Aorta (tissue), 5 donors: ENCODE measurements at regions not wholly inside any gene's neighbourhood (a gene's known extent, or its start where the extent isn't known, plus 50 kb on each side); places are given as distances from the start of the nearest gene placed in this dataset.

ENCODE experiments used
- ATAC-seq: fragments of 200-7000 bp; cut with Tn5 transposase; one replicate; pipeline ENCODE4 v1.9.1; 2022; ENCODE audit warnings: moderate library complexity; ENCODE audit not compliant: low FRiP score
- DNase-seq, 2 donors: peaks; one replicate each; pipeline ENCODE4 v3.0.0-alpha.2; 2020
- H3K27ac ChIP-seq, 2 donors: one replicate each; pipeline ENCODE4 v1.5.1; 2013; ENCODE audit warnings: low read length in 2 of 2, mild to moderate bottlenecking in 2 of 2, moderate library complexity in 2 of 2, control low read depth in 1 of 2, inconsistent platforms in 1 of 2, low read depth in 1 of 2
- H3K27me3 ChIP-seq, 2 donors: one replicate each; pipeline ENCODE4 v1.6.1; 2013; ENCODE audit warnings: control low read depth in 1 of 2, low read length in 1 of 2, mild to moderate bottlenecking in 1 of 2, moderate library complexity in 1 of 2; ENCODE audit not compliant: insufficient read depth in 2 of 2, control insufficient read depth in 1 of 2
- H3K36me3 ChIP-seq, 2 donors: one replicate each; pipeline ENCODE4 v1.6.1; 2013; ENCODE audit warnings: control low read depth in 1 of 2, low read length in 1 of 2, mild to moderate bottlenecking in 1 of 2; ENCODE audit not compliant: insufficient read depth in 2 of 2, control insufficient read depth in 1 of 2
- H3K4me1 ChIP-seq, 2 donors: one replicate each; pipeline ENCODE4 v1.6.1; 2013; ENCODE audit warnings: low read length in 2 of 2, control low read depth in 1 of 2, mild to moderate bottlenecking in 1 of 2, moderate library complexity in 1 of 2; ENCODE audit not compliant: insufficient read depth in 2 of 2, control insufficient read depth in 1 of 2
- H3K4me3 ChIP-seq, 2 donors: one replicate each; pipeline ENCODE4 v1.5.1; 2013; ENCODE audit warnings: low read length in 2 of 2, control low read depth in 1 of 2, mild to moderate bottlenecking in 1 of 2
- H3K9me3 ChIP-seq: one replicate; pipeline ENCODE4 v1.6.1; 2013; ENCODE audit warnings: mild to moderate bottlenecking, low read length; ENCODE audit not compliant: control insufficient read depth
- WGBS, 2 donors: extraction: QIAGEN DNeasy Blood & Tissue Kit; methylation state at CpG; one replicate each; pipeline ENCODE4 v1.1.7; 2013; 5-methylcytosine and 5-hydroxymethylcytosine counted together
- intact Hi-C, 2 donors: fragments of 100-400 bp; cut with DNase I; formaldehyde crosslinking; loops; one replicate each; pipeline versions ENCODE4 v1.14.2 to v1.15.0; 2022
- donor health status: healthy with polysubstance abuse.
- donor health status: Bipolar disorder and iron deficiency.
- donor health status: DM: no; HTN: no; CAD: no.
- donor health status: DM: no; HTN: no; CAD: no.
- donor health status: DM: yes; HTN: yes; CAD: no.

DNA sequence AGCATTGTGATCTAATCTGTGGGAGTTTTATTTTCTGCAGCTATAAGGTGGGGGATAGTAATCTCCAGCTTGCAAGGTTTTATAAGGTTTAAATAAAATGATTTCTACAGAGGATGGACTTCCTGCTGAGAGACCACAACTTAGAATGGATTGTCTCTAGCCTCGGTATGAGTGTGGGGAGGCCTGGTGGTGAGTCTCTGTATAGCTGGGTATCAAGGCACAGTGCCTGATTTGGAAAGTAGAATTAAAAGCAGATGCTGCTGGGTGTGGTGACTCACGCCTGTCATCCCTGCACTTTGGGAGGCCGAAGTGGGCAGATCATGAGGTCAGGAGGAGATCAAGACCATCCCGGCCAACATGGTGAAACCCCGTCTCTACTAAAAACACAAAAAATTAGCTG is 162.0 kb upstream of the GATB start:
- no peak overlapping the region for H3K27ac ChIP-seq
- 87% methylated on average over 5 of the region's 5 CpGs for WGBS, 2 donors
- ATAC-seq: no peak
- DNase-seq: no peak
- no peak overlapping the region for H3K4me3 ChIP-seq
- no peaks in the 10 kb centered on the region for H3K4me1 ChIP-seq
- H3K36me3 ChIP-seq: no peaks in the 10 kb centered on the region
- no peaks in the 10 kb centered on the region for H3K9me3 ChIP-seq
- no peaks in the 10 kb centered on the region for H3K27me3 ChIP-seq
- intact Hi-C loops: no loop called here

DNA sequence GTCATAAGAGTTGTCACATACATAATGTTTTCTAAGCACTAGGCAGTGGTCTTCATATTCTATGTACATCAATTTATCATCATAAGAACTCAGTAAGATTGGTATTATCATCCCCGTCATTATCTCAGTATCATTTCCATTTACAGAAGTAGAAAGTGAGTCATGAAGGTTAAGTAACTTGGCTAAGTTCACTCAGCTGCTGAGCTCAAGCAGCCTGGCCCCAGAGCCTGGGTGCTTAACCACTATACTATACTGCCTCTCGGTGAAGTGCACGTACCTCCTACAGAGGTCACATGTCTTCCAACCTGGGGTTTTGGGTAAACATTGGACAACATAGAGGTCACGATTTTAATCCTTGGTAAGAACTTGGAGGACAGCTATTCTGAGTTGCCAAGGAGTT is 161.5 kb upstream of the GATB start:
- no peak for DNase-seq
- H3K9me3 ChIP-seq: no peaks in the 10 kb centered on the region
- intact Hi-C loops: no loop called here
- H3K27me3 ChIP-seq: no peaks in the 10 kb centered on the region
- H3K4me1 ChIP-seq: no peaks in the 10 kb centered on the region
- 69 to 71% methylated on average over 4 of the region's 4 CpGs for WGBS, 2 donors
- no peaks in the 10 kb centered on the region for H3K36me3 ChIP-seq
- H3K4me3 ChIP-seq: no peak overlapping the region
- H3K27ac ChIP-seq: no peak overlapping the region
- ATAC-seq: no peak

DNA sequence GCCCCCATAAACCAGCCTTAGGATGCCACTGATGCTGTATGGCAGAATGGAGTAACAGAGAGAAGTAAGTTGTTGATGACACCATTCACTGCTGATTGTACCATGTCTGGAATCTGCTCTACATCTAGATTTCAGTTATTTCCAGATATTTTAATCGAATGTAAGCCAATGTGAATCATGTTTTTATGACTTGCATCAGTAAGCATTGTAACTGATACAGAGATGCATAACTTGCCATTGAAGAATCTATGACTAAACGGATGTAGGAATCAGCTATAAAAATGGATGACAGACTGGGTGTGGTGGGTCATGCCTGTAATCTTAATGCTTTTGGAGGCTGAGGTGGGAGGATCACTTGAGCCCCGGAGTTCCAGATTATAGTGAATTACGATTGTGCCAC is 161.0 kb upstream of the GATB start:
- no peak for DNase-seq
- Histone ChIP-seq H3K27ac (no peak overlapping the region), H3K4me1 (no peaks in the 10 kb centered on the region), H3K27me3 (no peaks in the 10 kb centered on the region), H3K9me3 (no peaks in the 10 kb centered on the region), H3K36me3 (no peaks in the 10 kb centered on the region), H3K4me3 (no peak overlapping the region)
- WGBS, 2 donors: 76 to 78% methylated on average over 4 of the region's 4 CpGs
- no peak for ATAC-seq
- intact Hi-C loops: no loop called here

DNA sequence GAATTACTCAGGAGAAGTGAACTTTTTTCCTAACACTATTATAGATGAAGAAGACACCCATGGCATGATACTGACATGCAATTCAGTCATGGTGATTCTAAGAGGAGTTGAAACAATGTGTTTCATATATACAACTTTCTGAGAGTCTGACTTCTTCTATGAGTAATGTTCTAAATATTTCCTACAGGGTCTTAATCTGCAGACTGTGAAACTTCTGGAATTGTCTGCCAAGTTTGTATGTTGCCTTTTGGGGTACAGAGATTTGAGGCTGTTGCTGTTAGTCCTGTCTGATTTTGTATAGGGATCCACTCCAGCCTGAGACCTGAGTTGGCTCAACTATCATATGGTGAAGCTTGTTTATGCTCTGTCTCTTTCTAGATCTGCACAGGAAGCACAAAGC is 160.6 kb upstream of the GATB start:
- no peaks in the 10 kb centered on the region for H3K36me3 ChIP-seq
- ATAC-seq: no peak
- intact Hi-C loops: no loop called here

DNA sequence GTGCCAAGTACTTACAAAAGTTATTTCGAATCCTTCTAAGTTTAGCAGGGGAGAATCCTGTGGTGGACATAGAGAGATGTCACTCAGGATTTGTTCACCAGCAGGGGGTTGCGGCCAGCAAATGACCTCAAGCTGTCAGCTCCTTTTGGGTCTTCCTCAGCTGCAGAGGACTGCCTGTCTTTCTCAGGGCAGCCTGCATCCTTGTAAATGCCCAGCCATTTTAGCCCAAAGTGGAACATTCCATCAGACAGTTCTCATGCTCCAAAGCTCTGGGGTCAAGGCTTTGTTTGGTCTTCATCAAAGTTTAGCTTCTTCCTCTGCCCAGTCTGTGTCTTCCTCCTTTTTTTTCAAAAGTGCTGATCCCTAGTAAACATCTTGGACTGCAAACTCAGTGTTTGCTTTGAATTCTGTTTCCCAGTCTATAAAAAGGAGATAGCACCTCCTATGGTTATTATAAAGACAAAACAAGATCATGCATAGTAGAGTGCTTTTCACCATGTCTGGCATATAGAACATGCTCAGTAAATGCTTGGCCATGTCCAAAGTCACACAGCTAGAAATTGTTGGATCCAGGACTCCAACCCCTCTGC is 156.4 kb upstream of the GATB start:
- intact Hi-C loops: no loop called here
- H3K4me3 ChIP-seq: no peak overlapping the region
- H3K4me1 ChIP-seq: no peaks in the 10 kb centered on the region
- no peaks in the 10 kb centered on the region for H3K27me3 ChIP-seq
- no peak overlapping the region for H3K27ac ChIP-seq
- no peaks in the 10 kb centered on the region for H3K9me3 ChIP-seq
- DNase-seq: no peak
- WGBS, 2 donors: 61 to 62% methylated on average over 2 of the region's 2 CpGs
- H3K36me3 ChIP-seq: no peaks in the 10 kb centered on the region
- no peak for ATAC-seq

More for the DNA sequence above, 160.6 kb upstream of the GATB start:
- Histone ChIP-seq H3K9me3 (no peaks in the 10 kb centered on the region), H3K4me3 (no peak overlapping the region), H3K27me3 (no peaks in the 10 kb centered on the region), H3K27ac (no peak overlapping the region), H3K4me1 (no peaks in the 10 kb centered on the region)
- no peak for DNase-seq

DNA sequence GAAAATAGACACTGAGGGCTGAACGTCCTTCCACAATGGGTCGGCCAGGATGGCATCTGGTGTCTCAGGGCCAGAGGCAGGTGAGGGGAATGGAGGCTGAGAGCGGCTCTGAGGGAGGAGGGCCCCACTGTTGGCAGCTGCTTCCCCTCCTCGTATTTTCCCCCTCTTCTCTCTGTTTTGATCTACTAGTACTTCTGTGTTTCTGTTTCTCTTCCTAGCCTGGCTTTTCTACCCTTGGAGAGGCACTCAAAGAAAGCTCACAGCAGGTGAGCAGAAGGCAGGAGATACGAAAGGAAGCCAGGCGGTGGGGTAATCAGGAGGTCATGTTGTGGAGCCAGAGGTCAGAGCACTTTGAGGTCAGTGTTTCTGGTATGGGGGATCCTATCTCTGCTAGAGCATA is 151.8 kb upstream of the GATB start:
- Histone ChIP-seq H3K9me3 (no peaks in the 10 kb centered on the region), H3K4me1 (no peaks in the 10 kb centered on the region), H3K27ac (no peak overlapping the region), H3K27me3 (no peaks in the 10 kb centered on the region), H3K36me3 (no peaks in the 10 kb centered on the region), H3K4me3 (no peak overlapping the region)
- 58 to 61% methylated on average over 6 of the region's 6 CpGs for WGBS, 2 donors
- intact Hi-C loops: no loop called here
- ATAC-seq: no peak
- no peak for DNase-seq

DNA sequence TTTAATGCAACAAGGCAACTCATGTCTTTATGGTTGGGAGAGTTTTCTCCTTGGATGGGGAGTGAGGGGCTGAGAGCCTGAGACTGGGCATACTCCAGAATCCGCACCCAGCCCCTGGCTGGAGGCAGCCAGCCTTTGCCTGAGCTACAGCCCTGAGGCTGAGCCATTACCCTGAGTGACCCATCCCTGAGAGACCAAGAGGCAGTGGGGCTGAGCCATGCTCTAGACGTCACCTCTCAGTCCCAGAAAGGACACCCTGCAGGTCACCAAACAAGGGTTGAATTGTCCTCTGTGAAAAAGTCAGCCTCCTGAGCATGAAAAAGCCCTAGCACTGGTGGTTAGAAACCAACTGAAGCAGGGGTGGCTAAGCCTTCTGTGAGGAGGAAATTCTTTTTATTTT is 151.2 kb upstream of the GATB start:
- ATAC-seq (no peak), DNase-seq (no peak)
- H3K4me3 ChIP-seq: no peak overlapping the region
- WGBS, 2 donors: 66 to 71% methylated on average over 2 of the region's 2 CpGs
- no peaks in the 10 kb centered on the region for H3K4me1 ChIP-seq
- H3K27ac ChIP-seq: no peak overlapping the region
- H3K36me3 ChIP-seq: no peaks in the 10 kb centered on the region
- intact Hi-C loops: no loop called here
- no peaks in the 10 kb centered on the region for H3K27me3 ChIP-seq
- no peaks in the 10 kb centered on the region for H3K9me3 ChIP-seq

DNA sequence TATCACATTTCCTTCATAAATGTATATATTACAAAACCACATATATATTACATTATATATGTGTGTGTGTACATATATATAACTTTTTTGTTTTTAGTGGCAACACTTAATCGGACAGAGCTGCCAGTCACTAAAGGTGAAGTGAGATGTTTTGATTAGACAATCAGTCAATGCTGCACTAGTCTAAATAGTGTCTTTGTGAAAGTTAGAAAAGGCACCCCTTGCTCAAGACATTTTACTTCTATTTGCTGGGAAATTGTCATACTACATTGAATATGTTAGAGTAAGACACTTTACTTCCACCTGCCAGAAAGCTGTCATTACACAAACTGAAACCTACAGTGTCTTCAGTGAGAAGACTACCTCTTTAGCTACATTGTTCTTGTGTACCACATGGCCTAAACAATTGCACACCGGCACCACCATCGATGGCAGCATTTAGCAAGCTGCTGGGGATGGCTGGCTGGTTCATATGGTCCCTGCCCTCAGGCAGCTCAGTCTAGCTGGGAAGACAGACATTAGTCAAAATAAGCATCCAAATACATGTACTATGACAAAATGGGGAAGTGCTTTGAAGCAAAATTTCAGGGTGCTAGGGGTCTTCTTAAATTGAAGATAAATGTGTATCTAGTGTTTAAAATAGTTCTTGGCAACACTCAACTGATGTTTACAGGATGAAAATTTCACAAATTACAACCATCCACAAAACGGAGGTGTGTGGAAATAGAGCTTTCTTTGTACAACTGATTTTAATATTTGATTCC is 148.1 kb upstream of the GATB start:
- 67 to 68% methylated on average over 4 of the region's 4 CpGs for WGBS, 2 donors

DNA sequence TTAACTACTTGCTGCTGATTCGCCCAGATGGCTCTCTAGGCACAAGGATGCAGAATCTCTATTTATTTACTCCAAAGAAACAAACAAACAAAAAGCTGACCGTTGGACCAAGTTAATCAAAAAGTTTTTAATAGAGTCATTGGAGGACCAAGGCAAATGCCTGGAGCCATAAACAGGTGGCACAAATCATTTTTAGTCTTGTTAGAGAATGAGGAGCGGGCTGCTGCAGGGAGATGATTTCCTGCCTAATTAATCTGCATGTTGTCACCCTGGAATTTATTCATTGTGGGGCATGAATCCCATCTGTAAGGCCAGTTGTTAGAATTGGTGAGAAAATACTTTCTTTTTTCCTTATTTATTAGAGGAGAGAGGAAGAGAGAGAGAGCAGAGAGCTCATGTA is 147.4 kb upstream of the GATB start:
- Histone ChIP-seq H3K27ac (no peak overlapping the region), H3K4me1 (no peaks in the 10 kb centered on the region), H3K27me3 (no peaks in the 10 kb centered on the region), H3K9me3 (peaks cover 1% of the 10 kb centered on the region), H3K36me3 (no peaks in the 10 kb centered on the region), H3K4me3 (no peak overlapping the region)
- ATAC-seq (no peak), DNase-seq (no peak)
- 45 to 49% methylated on average over 3 of the region's 3 CpGs for WGBS, 2 donors
- intact Hi-C loops: no loop called here

More for the DNA sequence above, 148.1 kb upstream of the GATB start:
- Histone ChIP-seq H3K36me3 (no peaks in the 10 kb centered on the region), H3K4me1 (no peaks in the 10 kb centered on the region), H3K27me3 (no peaks in the 10 kb centered on the region), H3K9me3 (peaks cover 1% of the 10 kb centered on the region), H3K4me3 (no peak overlapping the region), H3K27ac (no peak overlapping the region)
- ATAC-seq (no peak), DNase-seq (no peak)
- intact Hi-C loops: no loop called here
